Activated T-cell treated with anti-CD3 and anti-CD28 coated beads for 48 hours (primary cell): ENCODE measurements at regions not wholly inside any gene's neighbourhood (a gene's known extent, or its start where the extent isn't known, plus 50 kb on each side); places are given as distances from the start of the nearest gene placed in this dataset.

Source experiments
- DNase-seq: peaks from one replicate; pipeline ENCODE4 v3.0.0-alpha.2; 2020; ENCODE audit warnings: low read depth

- DNase-seq, result no peak
Observed at GRCh38 chr4:11487868-11488544, 59.3 kb upstream of the HS3ST1 start.

- no peak for DNase-seq
Observed at GRCh38 chr4:11487139-11487538, 58.4 kb upstream of the HS3ST1 start.

GRCh38 chr4:11485926-11486325 lies 57.2 kb upstream of the HS3ST1 start:
- DNase-seq, result no peak

- no peak for DNase-seq
Observed at GRCh38 chr4:11484531-11484930, 55.8 kb upstream of the HS3ST1 start.

- DNase-seq, result no peak
Observed at GRCh38 chr4:11483046-11483445, 54.4 kb upstream of the HS3ST1 start.

GRCh38 chr4:11480683-11481082 lies 52.0 kb upstream of the HS3ST1 start:
- no peak for DNase-seq
